GM20000 (cell line): ENCODE measurements at regions not wholly inside any gene's neighbourhood (a gene's known extent, or its start where the extent isn't known, plus 50 kb on each side); places are given as distances from the start of the nearest gene placed in this dataset.

Source experiments
- DNase-seq: peaks from one replicate; pipeline ENCODE4 v3.0.0; 2012; ENCODE audit warnings: low spot score
- TF ChIP-seq, protein P1 (sequence below): IDR thresholded peaks from 2 replicates; pipeline ENCODE4 v1.5.1; 2012; ENCODE audit warnings: mild to moderate bottlenecking, control low read depth; ENCODE audit errors: extremely low read depth, missing control alignments

DNA sequence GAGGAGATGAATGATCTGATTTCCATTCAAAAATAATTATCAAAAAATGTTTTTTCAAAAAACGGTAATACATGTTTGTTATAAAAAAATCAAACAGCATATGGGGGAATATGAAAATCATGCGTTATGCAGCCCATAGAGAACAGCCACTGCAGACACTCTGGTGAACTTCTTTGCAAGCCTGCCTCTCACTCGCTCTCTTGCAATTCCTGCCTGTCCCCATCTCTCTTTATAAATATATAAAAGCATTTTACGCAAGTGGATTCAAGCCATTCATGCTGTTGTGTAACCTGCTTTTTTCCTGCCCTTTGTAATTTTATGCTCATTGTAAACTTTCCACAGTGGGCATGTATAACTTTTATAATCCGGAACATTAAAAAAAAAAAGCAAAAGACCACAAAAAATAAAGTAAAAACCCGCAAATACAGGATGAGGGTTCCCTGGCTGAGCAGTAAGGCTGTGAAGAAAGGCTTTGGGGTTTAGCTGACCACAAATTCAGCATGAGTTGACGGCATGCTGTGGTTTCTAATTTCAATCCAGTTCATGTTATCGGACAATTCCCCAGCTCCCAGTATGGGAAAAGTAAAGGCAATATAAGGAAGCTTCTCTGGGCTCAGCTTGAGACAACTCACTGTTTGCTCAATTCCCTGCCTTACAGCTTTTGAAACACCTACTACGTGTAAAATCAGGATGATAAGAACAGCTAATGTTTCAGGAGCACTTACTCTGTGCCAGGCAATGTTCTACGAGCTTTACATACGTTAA, 52.8 kb upstream of the ZBTB40 start:
- TF ChIP-seq, protein P1, sequence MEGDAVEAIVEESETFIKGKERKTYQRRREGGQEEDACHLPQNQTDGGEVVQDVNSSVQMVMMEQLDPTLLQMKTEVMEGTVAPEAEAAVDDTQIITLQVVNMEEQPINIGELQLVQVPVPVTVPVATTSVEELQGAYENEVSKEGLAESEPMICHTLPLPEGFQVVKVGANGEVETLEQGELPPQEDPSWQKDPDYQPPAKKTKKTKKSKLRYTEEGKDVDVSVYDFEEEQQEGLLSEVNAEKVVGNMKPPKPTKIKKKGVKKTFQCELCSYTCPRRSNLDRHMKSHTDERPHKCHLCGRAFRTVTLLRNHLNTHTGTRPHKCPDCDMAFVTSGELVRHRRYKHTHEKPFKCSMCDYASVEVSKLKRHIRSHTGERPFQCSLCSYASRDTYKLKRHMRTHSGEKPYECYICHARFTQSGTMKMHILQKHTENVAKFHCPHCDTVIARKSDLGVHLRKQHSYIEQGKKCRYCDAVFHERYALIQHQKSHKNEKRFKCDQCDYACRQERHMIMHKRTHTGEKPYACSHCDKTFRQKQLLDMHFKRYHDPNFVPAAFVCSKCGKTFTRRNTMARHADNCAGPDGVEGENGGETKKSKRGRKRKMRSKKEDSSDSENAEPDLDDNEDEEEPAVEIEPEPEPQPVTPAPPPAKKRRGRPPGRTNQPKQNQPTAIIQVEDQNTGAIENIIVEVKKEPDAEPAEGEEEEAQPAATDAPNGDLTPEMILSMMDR = no peak
- no peak for DNase-seq

DNA sequence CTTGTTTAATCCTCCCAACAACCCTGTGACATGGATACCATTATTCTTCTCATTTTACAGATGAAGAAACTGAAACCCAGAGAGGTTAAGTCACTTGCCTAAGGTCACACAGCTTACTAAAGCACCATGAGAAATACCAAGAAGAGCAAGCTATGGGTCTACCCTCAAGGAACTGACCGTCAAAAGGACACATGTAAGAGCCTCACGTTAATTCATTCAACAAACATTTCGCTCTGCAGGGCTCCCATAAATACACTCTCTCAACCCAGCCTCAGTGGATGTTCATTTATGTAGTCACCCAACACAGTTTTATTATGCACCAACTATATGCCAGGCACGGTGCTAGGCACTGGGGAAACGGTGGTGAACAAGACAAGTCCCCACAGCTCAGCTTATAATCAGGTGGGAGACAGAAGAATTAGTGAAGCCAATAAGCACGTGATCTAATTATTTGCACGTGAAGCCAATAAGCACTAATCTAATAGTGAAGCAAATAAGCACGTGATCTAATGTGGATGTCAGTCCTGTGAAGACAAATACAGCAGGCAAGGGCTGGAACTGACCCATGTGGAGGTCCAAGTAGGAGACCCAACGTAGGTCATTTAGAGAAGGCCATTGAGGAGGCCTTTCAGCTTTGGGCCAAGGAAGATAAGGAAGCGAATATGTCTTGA, 52.1 kb upstream of the ZBTB40 start:
- TF ChIP-seq, protein P1 = no peak
- no peak for DNase-seq
